Endothelial cell of umbilical vein (primary cell): ENCODE measurements at regions not wholly inside any gene's neighbourhood (a gene's known extent, or its start where the extent isn't known, plus 50 kb on each side); places are given as distances from the start of the nearest gene placed in this dataset.

Source experiments
- CTCF ChIP-seq, 2 donors: IDR thresholded peaks; 1 replicate in 1 of 2; 2 replicates in 1 of 2; pipeline ENCODE4 v1.5.1; 2011; ENCODE audit warnings: low read length in 2 of 2, mild to moderate bottlenecking in 2 of 2, moderate library complexity in 2 of 2, control low read depth in 1 of 2, inconsistent platforms in 1 of 2, low read depth in 1 of 2; ENCODE audit not compliant: insufficient read depth in 1 of 2; ENCODE audit errors: extremely low read depth in 1 of 2
- EZH2 ChIP-seq: IDR thresholded peaks from 2 replicates; pipeline ENCODE4 v1.6.1; 2012; ENCODE audit warnings: borderline replicate concordance, low read depth, mild to moderate bottlenecking, moderate library complexity, low read length, inconsistent platforms; ENCODE audit not compliant: severe bottlenecking
- MAX ChIP-seq: IDR thresholded peaks from 2 replicates; pipeline ENCODE4 v1.6.1; 2011; ENCODE audit not compliant: insufficient read depth, insufficient read length
- POLR2A ChIP-seq: IDR thresholded peaks from 2 replicates; pipeline ENCODE4 v1.6.1; 2012; ENCODE audit warnings: low read depth, mild to moderate bottlenecking, control low read depth, low read length
- POLR2AphosphoS5 ChIP-seq: IDR thresholded peaks from 2 replicates; pipeline ENCODE4 v1.6.1; 2012; ENCODE audit warnings: low read depth, mild to moderate bottlenecking, control low read depth, low read length, moderate library complexity; ENCODE audit not compliant: insufficient read depth

GRCh38 chrY:19016990-19017389 lies 243.5 kb upstream of the HSFY2 start:
- TF ChIP-seq CTCF (IDR thresholded peaks at IDR 0.05; ENCODE audit: extremely low read depth in 1 of 2, insufficient read depth in 1 of 2, low read depth in 1 of 2, low read length in 2 of 2) (no peak), POLR2A (no peak), EZH2 (no peak), MAX (no peak), POLR2AphosphoS5 (no peak)
